ENCODE measurements at regions not wholly inside any gene's neighbourhood (a gene's known extent, or its start where the extent isn't known, plus 50 kb on each side); places are given as distances from the start of the nearest gene placed in this dataset.

DNA sequence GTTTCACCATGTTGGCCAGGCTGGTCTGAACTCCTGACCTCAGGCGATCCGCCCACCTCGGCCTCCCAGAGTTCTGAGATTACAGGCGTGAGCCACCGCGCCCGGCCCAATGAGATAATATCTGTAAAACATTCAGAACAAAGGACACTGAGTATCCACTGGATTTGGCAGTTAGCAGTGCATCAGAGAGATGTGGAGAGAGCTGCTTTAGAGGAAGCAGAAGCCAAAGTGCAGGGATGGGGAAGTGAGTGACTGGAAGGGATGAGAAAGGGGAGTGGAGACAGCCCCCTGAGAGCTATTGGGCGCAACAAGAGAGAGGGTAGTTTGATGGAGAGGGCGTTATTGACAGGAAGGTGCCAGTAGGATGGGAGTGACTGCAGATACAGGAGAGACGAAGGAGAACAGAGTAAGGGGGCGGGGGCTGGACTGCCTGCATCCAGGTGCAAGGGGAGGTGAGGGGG is 157.5 kb upstream of the SHB start (continued):
- TF ChIP-seq, protein P1, sequence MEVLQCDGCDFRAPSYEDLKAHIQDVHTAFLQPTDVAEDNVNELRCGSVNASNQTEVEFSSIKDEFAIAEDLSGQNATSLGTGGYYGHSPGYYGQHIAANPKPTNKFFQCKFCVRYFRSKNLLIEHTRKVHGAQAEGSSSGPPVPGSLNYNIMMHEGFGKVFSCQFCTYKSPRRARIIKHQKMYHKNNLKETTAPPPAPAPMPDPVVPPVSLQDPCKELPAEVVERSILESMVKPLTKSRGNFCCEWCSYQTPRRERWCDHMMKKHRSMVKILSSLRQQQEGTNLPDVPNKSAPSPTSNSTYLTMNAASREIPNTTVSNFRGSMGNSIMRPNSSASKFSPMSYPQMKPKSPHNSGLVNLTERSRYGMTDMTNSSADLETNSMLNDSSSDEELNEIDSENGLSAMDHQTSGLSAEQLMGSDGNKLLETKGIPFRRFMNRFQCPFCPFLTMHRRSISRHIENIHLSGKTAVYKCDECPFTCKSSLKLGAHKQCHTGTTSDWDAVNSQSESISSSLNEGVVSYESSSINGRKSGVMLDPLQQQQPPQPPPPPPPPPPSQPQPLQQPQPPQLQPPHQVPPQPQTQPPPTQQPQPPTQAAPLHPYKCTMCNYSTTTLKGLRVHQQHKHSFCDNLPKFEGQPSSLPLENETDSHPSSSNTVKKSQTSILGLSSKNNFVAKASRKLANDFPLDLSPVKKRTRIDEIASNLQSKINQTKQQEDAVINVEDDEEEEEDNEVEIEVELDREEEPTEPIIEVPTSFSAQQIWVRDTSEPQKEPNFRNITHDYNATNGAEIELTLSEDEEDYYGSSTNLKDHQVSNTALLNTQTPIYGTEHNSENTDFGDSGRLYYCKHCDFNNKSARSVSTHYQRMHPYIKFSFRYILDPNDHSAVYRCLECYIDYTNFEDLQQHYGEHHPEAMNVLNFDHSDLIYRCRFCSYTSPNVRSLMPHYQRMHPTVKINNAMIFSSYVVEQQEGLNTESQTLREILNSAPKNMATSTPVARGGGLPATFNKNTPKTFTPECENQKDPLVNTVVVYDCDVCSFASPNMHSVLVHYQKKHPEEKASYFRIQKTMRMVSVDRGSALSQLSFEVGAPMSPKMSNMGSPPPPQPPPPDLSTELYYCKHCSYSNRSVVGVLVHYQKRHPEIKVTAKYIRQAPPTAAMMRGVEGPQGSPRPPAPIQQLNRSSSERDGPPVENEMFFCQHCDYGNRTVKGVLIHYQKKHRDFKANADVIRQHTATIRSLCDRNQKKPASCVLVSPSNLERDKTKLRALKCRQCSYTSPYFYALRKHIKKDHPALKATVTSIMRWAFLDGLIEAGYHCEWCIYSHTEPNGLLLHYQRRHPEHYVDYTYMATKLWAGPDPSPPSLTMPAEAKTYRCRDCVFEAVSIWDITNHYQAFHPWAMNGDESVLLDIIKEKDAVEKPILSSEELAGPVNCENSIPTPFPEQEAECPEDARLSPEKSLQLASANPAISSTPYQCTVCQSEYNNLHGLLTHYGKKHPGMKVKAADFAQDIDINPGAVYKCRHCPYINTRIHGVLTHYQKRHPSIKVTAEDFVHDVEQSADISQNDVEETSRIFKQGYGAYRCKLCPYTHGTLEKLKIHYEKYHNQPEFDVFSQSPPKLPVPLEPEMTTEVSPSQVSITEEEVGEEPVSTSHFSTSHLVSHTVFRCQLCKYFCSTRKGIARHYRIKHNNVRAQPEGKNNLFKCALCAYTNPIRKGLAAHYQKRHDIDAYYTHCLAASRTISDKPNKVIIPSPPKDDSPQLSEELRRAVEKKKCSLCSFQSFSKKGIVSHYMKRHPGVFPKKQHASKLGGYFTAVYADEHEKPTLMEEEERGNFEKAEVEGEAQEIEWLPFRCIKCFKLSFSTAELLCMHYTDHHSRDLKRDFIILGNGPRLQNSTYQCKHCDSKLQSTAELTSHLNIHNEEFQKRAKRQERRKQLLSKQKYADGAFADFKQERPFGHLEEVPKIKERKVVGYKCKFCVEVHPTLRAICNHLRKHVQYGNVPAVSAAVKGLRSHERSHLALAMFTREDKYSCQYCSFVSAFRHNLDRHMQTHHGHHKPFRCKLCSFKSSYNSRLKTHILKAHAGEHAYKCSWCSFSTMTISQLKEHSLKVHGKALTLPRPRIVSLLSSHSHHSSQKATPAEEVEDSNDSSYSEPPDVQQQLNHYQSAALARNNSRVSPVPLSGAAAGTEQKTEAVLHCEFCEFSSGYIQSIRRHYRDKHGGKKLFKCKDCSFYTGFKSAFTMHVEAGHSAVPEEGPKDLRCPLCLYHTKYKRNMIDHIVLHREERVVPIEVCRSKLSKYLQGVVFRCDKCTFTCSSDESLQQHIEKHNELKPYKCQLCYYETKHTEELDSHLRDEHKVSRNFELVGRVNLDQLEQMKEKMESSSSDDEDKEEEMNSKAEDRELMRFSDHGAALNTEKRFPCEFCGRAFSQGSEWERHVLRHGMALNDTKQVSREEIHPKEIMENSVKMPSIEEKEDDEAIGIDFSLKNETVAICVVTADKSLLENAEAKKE (CRISPR knock-in tag; IDR thresholded peaks at IDR 0.05) = no peak
- TF ChIP-seq EZH2 (IDR thresholded peaks at IDR 0.05; ENCODE audit: low read depth, unreplicated experiment) = no peak
- TF ChIP-seq JUNB (IDR thresholded peaks at IDR 0.05; ENCODE audit: unreplicated experiment) = no peak
- TF ChIP-seq STAT1 (IDR thresholded peaks at IDR 0.05; ENCODE audit: unreplicated experiment) = no peak
- TF ChIP-seq NANOG (IDR thresholded peaks at IDR 0.05; ENCODE audit: borderline replicate concordance) = no peak
- TF ChIP-seq CREB1 (CRISPR knock-in tag; IDR thresholded peaks at IDR 0.05; ENCODE audit: low read depth) = no peak
- TF ChIP-seq EZH2phosphoT487 (IDR thresholded peaks at IDR 0.05; ENCODE audit: unreplicated experiment) = no peak

DNA sequence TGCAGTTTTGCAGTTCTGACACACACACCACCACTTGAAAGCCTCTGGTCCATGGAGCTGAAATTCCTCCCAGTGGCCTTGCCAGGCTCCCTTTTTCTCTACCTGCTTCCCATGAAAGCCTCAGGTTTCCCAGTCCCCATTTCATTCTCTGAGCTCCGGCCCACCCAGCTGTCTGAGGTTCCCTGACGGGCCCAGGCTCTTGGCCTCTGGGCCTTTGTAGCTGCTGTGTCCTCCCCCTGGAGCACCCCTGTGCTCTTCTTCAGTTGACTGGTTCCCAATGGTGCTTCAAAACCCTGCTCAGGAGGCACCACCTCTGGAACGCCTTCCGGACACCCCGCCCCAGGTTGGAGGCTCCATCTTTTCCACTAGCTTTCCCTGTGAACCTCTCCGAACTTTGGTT is 155.9 kb upstream of the SHB start:
- Histone ChIP-seq H3K4me3 (no peak overlapping the region), H3F3A (replicated peaks; ENCODE audit: low read depth) (no peaks in the 10 kb centered on the region), H3K36me3 (ENCODE audit: insufficient read depth) (no peaks in the 10 kb centered on the region), H3K4me1 (ENCODE audit: insufficient read depth) (peaks cover 24% of the 10 kb centered on the region), H4K20me1 (replicated peaks; ENCODE audit: insufficient read depth) (no peaks in the 10 kb centered on the region; the same call in 1 of the 2 replicates), H3K27me3 (ENCODE audit: insufficient read depth) (peaks cover 76% of the 10 kb centered on the region), H3K27ac (ENCODE audit: low read depth) (no peak overlapping the region), H2AFZ (no peak overlapping the region), H3K4me2 (no peak overlapping the region), H3K9me2 (ENCODE audit: insufficient read depth) (no peaks in the 10 kb centered on the region), H3K79me2 (replicated peaks; ENCODE audit: insufficient read depth) (no peaks in the 10 kb centered on the region)
- peaks cover 32% of the 10 kb centered on the region for H3K4me1 Mint-ChIP-seq
- H3K4me3 Mint-ChIP-seq = no peak overlapping the region
- H3K36me3 Mint-ChIP-seq (ENCODE audit: low read depth) = no peaks in the 10 kb centered on the region
- peaks cover 33% of the 10 kb centered on the region for H3K27me3 Mint-ChIP-seq (ENCODE audit: insufficient read depth, low read depth, poor library complexity)
- DNase-seq (ENCODE audit: low spot score) (no peak), ATAC-seq (no peak)
- no peak overlapping the region for H3K27ac Mint-ChIP-seq
- H3K9me3 Mint-ChIP-seq = no peaks in the 10 kb centered on the region; the same call in 2 of the 3 replicates
- TF ChIP-seq JUNB (IDR thresholded peaks at IDR 0.05; ENCODE audit: unreplicated experiment) (no peak), STAT1 (IDR thresholded peaks at IDR 0.05; ENCODE audit: unreplicated experiment) (no peak), EZH2phosphoT487 (IDR thresholded peaks at IDR 0.05; ENCODE audit: unreplicated experiment) (no peak), CREB1 (CRISPR knock-in tag; IDR thresholded peaks at IDR 0.05; ENCODE audit: low read depth) (no peak), EZH2 (IDR thresholded peaks at IDR 0.05; ENCODE audit: low read depth, unreplicated experiment) (no peak), POLR2AphosphoS5 (IDR thresholded peaks at IDR 0.05; ENCODE audit: low read depth) (no peak), ZNF331 (CRISPR knock-in tag; IDR thresholded peaks at IDR 0.05; ENCODE audit: low read depth) (no peak), NANOG (IDR thresholded peaks at IDR 0.05; ENCODE audit: borderline replicate concordance) (no peak), ZNF114 (CRISPR knock-in tag; IDR thresholded peaks at IDR 0.05) (no peak)
- TF ChIP-seq, protein P2, sequence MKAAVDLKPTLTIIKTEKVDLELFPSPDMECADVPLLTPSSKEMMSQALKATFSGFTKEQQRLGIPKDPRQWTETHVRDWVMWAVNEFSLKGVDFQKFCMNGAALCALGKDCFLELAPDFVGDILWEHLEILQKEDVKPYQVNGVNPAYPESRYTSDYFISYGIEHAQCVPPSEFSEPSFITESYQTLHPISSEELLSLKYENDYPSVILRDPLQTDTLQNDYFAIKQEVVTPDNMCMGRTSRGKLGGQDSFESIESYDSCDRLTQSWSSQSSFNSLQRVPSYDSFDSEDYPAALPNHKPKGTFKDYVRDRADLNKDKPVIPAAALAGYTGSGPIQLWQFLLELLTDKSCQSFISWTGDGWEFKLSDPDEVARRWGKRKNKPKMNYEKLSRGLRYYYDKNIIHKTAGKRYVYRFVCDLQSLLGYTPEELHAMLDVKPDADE (IDR thresholded peaks at IDR 0.05) = no peak
- TF ChIP-seq, protein P3, sequence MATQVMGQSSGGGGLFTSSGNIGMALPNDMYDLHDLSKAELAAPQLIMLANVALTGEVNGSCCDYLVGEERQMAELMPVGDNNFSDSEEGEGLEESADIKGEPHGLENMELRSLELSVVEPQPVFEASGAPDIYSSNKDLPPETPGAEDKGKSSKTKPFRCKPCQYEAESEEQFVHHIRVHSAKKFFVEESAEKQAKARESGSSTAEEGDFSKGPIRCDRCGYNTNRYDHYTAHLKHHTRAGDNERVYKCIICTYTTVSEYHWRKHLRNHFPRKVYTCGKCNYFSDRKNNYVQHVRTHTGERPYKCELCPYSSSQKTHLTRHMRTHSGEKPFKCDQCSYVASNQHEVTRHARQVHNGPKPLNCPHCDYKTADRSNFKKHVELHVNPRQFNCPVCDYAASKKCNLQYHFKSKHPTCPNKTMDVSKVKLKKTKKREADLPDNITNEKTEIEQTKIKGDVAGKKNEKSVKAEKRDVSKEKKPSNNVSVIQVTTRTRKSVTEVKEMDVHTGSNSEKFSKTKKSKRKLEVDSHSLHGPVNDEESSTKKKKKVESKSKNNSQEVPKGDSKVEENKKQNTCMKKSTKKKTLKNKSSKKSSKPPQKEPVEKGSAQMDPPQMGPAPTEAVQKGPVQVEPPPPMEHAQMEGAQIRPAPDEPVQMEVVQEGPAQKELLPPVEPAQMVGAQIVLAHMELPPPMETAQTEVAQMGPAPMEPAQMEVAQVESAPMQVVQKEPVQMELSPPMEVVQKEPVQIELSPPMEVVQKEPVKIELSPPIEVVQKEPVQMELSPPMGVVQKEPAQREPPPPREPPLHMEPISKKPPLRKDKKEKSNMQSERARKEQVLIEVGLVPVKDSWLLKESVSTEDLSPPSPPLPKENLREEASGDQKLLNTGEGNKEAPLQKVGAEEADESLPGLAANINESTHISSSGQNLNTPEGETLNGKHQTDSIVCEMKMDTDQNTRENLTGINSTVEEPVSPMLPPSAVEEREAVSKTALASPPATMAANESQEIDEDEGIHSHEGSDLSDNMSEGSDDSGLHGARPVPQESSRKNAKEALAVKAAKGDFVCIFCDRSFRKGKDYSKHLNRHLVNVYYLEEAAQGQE (IDR thresholded peaks at IDR 0.05; ENCODE audit: unreplicated experiment) = no peak

All from GM23338 (cell line).